Breast epithelium (tissue), 4 donors: ENCODE measurements at regions not wholly inside any gene's neighbourhood (a gene's known extent, or its start where the extent isn't known, plus 50 kb on each side); places are given as distances from the start of the nearest gene placed in this dataset.

Experiments used
- DNase-seq, 2 donors: peaks; one replicate each; pipeline ENCODE4 v3.0.0-alpha.2; 2019; ENCODE audit warnings: low spot score in 2 of 2
- H3K27ac ChIP-seq, 2 donors: fragments of 200-600 bp; sonication (generic) in 1 of 2; one replicate each; pipeline ENCODE4 v1.5.1; 2016 to 2019; ENCODE audit warnings: mild to moderate bottlenecking in 1 of 2
- H3K27me3 ChIP-seq, 2 donors: fragments of 200-600 bp; sonication (generic) in 1 of 2; one replicate each; pipeline versions ENCODE4 v1.5.1 to v1.6.0; 2017 to 2019; ENCODE audit warnings: control low read depth in 1 of 2, mild to moderate bottlenecking in 1 of 2
- H3K36me3 ChIP-seq: fragments of 200-600 bp; one replicate; pipeline ENCODE4 v1.5.1; 2019
- H3K4me1 ChIP-seq, 2 donors: fragments of 200-600 bp; sonication (generic); one replicate each; pipeline ENCODE4 v1.5.1; 2016 to 2019; ENCODE audit warnings: control low read depth in 1 of 2
- H3K4me3 ChIP-seq, 3 donors: fragments of 200-600 bp; sonication (generic); 1 replicate in 2 of 3; 2 replicates in 1 of 3; pipeline ENCODE4 v1.5.1; 2016 to 2019; ENCODE audit warnings: mild to moderate bottlenecking in 3 of 3, moderate library complexity in 2 of 3
- H3K9me3 ChIP-seq, 2 donors: fragments of 200-600 bp; sonication (generic) in 1 of 2; one replicate each; pipeline ENCODE4 v1.5.1; 2016 to 2019; ENCODE audit warnings: control low read depth in 1 of 2
- CTCF ChIP-seq, 3 donors: fragments of 450-650 bp; IDR thresholded peaks; one replicate each; pipeline ENCODE4 v1.5.1; 2016 to 2017; ENCODE audit warnings: antibody characterized with exemption in 3 of 3, mild to moderate bottlenecking in 3 of 3, moderate library complexity in 3 of 3
- POLR2A ChIP-seq: fragments of 450-650 bp; IDR thresholded peaks from one replicate; pipeline ENCODE4 v1.6.1; 2016; ENCODE audit warnings: antibody characterized with exemption, mild to moderate bottlenecking, moderate library complexity
- POLR2AphosphoS5 ChIP-seq, 3 donors: sonication (generic); formaldehyde crosslinking; IDR thresholded peaks; one replicate each; pipeline ENCODE4 v1.6.1; 2017; ENCODE audit warnings: antibody characterized with exemption in 3 of 3
- intact Hi-C: fragments of 100-400 bp; cut with DNase I; formaldehyde crosslinking; loops from one replicate; pipeline ENCODE4 v1.15.1; 2023; ENCODE audit warnings: low total_unique reads

- H3K4me3 ChIP-seq, result no peak overlapping the region
- H3K36me3 ChIP-seq, result no peaks in the 10 kb centered on the region
- no peak for DNase-seq
- TF ChIP-seq POLR2AphosphoS5 (IDR thresholded peaks at IDR 0.05) (no peak), CTCF (IDR thresholded peaks at IDR 0.05) (no peak), POLR2A (no peak)
- no peaks in the 10 kb centered on the region for H3K4me1 ChIP-seq
- H3K27me3 ChIP-seq, result no peaks in the 10 kb centered on the region
- H3K27ac ChIP-seq, result no peak overlapping the region
- H3K9me3 ChIP-seq, result no peaks in the 10 kb centered on the region
- intact Hi-C loops, result no loop called here
These were observed 146.6 kb downstream of the KLF12 start for GRCh38 chr13:73987618-73988017.

GRCh38 chr13:73985783-73986182, 148.4 kb downstream of the KLF12 start:
- Histone ChIP-seq H3K27ac (no peak overlapping the region), H3K27me3 (no peaks in the 10 kb centered on the region), H3K36me3 (no peaks in the 10 kb centered on the region), H3K4me3 (no peak overlapping the region), H3K4me1 (no peaks in the 10 kb centered on the region), H3K9me3 (no peaks in the 10 kb centered on the region)
- no peak for DNase-seq
- no peak for TF ChIP-seq POLR2A
- no peak for TF ChIP-seq CTCF (IDR thresholded peaks at IDR 0.05)
- no peak for TF ChIP-seq POLR2AphosphoS5 (IDR thresholded peaks at IDR 0.05)
- intact Hi-C loops, result no loop called here

- Histone ChIP-seq H3K9me3 (no peaks in the 10 kb centered on the region), H3K36me3 (no peaks in the 10 kb centered on the region), H3K27me3 (no peaks in the 10 kb centered on the region), H3K4me3 (no peak overlapping the region), H3K4me1 (no peaks in the 10 kb centered on the region), H3K27ac (no peak overlapping the region)
- TF ChIP-seq POLR2AphosphoS5 (IDR thresholded peaks at IDR 0.05), result no peak
- no peak for TF ChIP-seq POLR2A
- no peak for TF ChIP-seq CTCF (IDR thresholded peaks at IDR 0.05)
- intact Hi-C loops, result no loop called here
- DNase-seq, result no peak
These were observed 149.1 kb downstream of the KLF12 start for GRCh38 chr13:73984949-73985691.

- no peak for DNase-seq
- intact Hi-C loops, result no loop called here
- H3K4me3 ChIP-seq, result no peak overlapping the region
- H3K27ac ChIP-seq, result no peak overlapping the region
- no peaks in the 10 kb centered on the region for H3K4me1 ChIP-seq
- no peak for TF ChIP-seq POLR2A
- no peak for TF ChIP-seq CTCF (IDR thresholded peaks at IDR 0.05)
- TF ChIP-seq POLR2AphosphoS5 (IDR thresholded peaks at IDR 0.05), result no peak
- no peaks in the 10 kb centered on the region for H3K36me3 ChIP-seq
- H3K9me3 ChIP-seq, result no peaks in the 10 kb centered on the region
- no peaks in the 10 kb centered on the region for H3K27me3 ChIP-seq
These were observed 150.0 kb downstream of the KLF12 start for GRCh38 chr13:73984201-73984600.

GRCh38 chr13:73983109-73983508, 151.1 kb downstream of the KLF12 start:
- no peak overlapping the region for H3K4me3 ChIP-seq
- H3K9me3 ChIP-seq, result no peaks in the 10 kb centered on the region
- no peaks in the 10 kb centered on the region for H3K27me3 ChIP-seq
- TF ChIP-seq POLR2A (no peak), CTCF (IDR thresholded peaks at IDR 0.05) (no peak), POLR2AphosphoS5 (IDR thresholded peaks at IDR 0.05) (no peak)
- DNase-seq, result no peak
- H3K27ac ChIP-seq, result no peak overlapping the region
- no peaks in the 10 kb centered on the region for H3K36me3 ChIP-seq
- H3K4me1 ChIP-seq, result no peaks in the 10 kb centered on the region
- intact Hi-C loops, result no loop called here
